Gastroesophageal sphincter (tissue), 4 donors: ENCODE measurements at regions not wholly inside any gene's neighbourhood (a gene's known extent, or its start where the extent isn't known, plus 50 kb on each side); places are given as distances from the start of the nearest gene placed in this dataset.
A peak's percentile ranks its signal among the peaks of the same experiment; 100 is the strongest.

ENCODE experiments used
- ATAC-seq: fragments of 150-250 bp; one replicate; pipeline ENCODE4 v1.9.1; 2016; ENCODE audit warnings: mild to moderate bottlenecking, moderate library complexity
- H3K27ac ChIP-seq, 4 donors: fragments of 200-600 bp; sonication (generic) in 3 of 4; 1 replicate in 3 of 4; 2 replicates in 1 of 4; pipeline ENCODE4 v1.5.1; 2016 to 2019
- H3K27me3 ChIP-seq: fragments of 200-600 bp; sonication (generic); one replicate; pipeline ENCODE4 v1.5.1; 2019
- H3K36me3 ChIP-seq, 2 donors: fragments of 200-600 bp; sonication (generic); one replicate each; pipeline ENCODE4 v1.5.1; 2019; ENCODE audit warnings: control low read depth in 1 of 2
- H3K4me1 ChIP-seq, 3 donors: fragments of 200-600 bp; sonication (generic); 1 replicate in 2 of 3; 2 replicates in 1 of 3; pipeline ENCODE4 v1.5.1; 2016 to 2019; ENCODE audit warnings: control low read depth in 2 of 3
- H3K4me3 ChIP-seq, 2 donors: fragments of 200-600 bp; sonication (generic); one replicate each; pipeline ENCODE4 v1.5.1; 2019; ENCODE audit warnings: mild to moderate bottlenecking in 1 of 2, moderate library complexity in 1 of 2
- H3K9me3 ChIP-seq, 3 donors: fragments of 200-600 bp; sonication (generic); one replicate each; pipeline ENCODE4 v1.5.1; 2017 to 2019; ENCODE audit warnings: control low read depth in 2 of 3
- EP300 ChIP-seq: sonication (generic); formaldehyde crosslinking; IDR thresholded peaks from one replicate; pipeline ENCODE4 v1.6.1; 2017; ENCODE audit warnings: antibody characterized with exemption, mild to moderate bottlenecking
- POLR2A ChIP-seq, 2 donors: fragments of 450-650 bp; IDR thresholded peaks; one replicate each; pipeline ENCODE4 v1.6.1; 2017; ENCODE audit warnings: antibody characterized with exemption in 2 of 2, mild to moderate bottlenecking in 2 of 2, moderate library complexity in 1 of 2
- POLR2AphosphoS5 ChIP-seq: sonication (generic); formaldehyde crosslinking; IDR thresholded peaks from one replicate; pipeline ENCODE4 v1.6.1; 2017; ENCODE audit warnings: antibody characterized with exemption
- WGBS, 2 donors: methylation state at CpG; one replicate each; pipeline ENCODE4 v1.1.5; 2018; ENCODE audit warnings: low coverage in 1 of 2; 5-methylcytosine and 5-hydroxymethylcytosine counted together
- small RNA-seq, 4 donors: library from RNA; depleted of rRNA; stranded (forward); fragments of <200 nt; gene quantifications; one replicate each; pipeline ENCODE3, GENCODE V24; 2016
- TF ChIP-seq, protein P1 (sequence below), 4 experiments: fragments of 200-600 bp in 2 of 4; fragments of 450-650 bp in 2 of 4; sonication (generic) in 1 of 4; IDR thresholded peaks; one replicate each; pipeline ENCODE4 v1.5.1; 2017 to 2019; ENCODE audit warnings: antibody characterized with exemption in 4 of 4, mild to moderate bottlenecking in 2 of 4, moderate library complexity in 2 of 4

- H3K27ac ChIP-seq, result no peak overlapping the region
- no peaks in the 10 kb centered on the region for H3K27me3 ChIP-seq
- no peaks in the 10 kb centered on the region for H3K4me1 ChIP-seq
- WGBS, 2 donors, result 63 to 89% methylated on average over 1 to 6 of the region's 8 CpGs
- no peak for TF ChIP-seq POLR2A (IDR thresholded peaks at IDR 0.05)
- TF ChIP-seq POLR2AphosphoS5, result no peak
- TF ChIP-seq, protein P1, sequence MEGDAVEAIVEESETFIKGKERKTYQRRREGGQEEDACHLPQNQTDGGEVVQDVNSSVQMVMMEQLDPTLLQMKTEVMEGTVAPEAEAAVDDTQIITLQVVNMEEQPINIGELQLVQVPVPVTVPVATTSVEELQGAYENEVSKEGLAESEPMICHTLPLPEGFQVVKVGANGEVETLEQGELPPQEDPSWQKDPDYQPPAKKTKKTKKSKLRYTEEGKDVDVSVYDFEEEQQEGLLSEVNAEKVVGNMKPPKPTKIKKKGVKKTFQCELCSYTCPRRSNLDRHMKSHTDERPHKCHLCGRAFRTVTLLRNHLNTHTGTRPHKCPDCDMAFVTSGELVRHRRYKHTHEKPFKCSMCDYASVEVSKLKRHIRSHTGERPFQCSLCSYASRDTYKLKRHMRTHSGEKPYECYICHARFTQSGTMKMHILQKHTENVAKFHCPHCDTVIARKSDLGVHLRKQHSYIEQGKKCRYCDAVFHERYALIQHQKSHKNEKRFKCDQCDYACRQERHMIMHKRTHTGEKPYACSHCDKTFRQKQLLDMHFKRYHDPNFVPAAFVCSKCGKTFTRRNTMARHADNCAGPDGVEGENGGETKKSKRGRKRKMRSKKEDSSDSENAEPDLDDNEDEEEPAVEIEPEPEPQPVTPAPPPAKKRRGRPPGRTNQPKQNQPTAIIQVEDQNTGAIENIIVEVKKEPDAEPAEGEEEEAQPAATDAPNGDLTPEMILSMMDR (IDR thresholded peaks at IDR 0.05), result no peak
- no peak for TF ChIP-seq EP300
- no peaks in the 10 kb centered on the region for H3K36me3 ChIP-seq
- no peak for ATAC-seq
- H3K4me3 ChIP-seq, result no peak overlapping the region
- H3K9me3 ChIP-seq, result no peaks in the 10 kb centered on the region
These were observed 121.5 kb upstream of the RAG2 start for GRCh38 chr11:36719358-36720107.

DNA sequence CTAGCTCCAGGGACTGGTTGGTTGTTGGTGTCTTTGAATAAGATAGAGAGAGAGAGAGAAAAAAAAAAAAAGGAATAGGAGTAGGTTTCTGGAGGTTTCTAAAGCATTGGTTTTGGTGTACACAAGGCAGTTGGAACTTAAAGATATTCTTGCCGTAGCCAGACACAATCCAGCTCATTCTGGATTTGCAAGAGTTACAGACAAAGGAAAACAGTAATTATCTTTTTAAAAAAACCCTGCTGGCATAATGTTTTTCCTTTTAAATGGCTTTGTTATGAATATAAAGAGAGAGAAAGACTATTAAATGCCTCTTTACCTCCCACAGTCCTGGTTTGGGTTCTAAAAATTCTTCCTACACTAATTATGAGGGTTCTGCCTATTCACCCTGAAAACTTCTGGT, 120.4 kb upstream of the RAG2 start:
- Histone ChIP-seq H3K27ac (no peak overlapping the region), H3K9me3 (no peaks in the 10 kb centered on the region), H3K4me1 (no peaks in the 10 kb centered on the region), H3K36me3 (no peaks in the 10 kb centered on the region), H3K4me3 (no peak overlapping the region), H3K27me3 (no peaks in the 10 kb centered on the region)
- TF ChIP-seq POLR2AphosphoS5 (no peak), POLR2A (IDR thresholded peaks at IDR 0.05) (no peak), EP300 (no peak)
- TF ChIP-seq, protein P1 (IDR thresholded peaks at IDR 0.05), result no peak
- no peak for ATAC-seq
- WGBS, 2 donors, result 44 to 67% methylated on average over 1 of the region's 1 CpG

- Histone ChIP-seq H3K4me1 (no peaks in the 10 kb centered on the region), H3K27me3 (no peaks in the 10 kb centered on the region), H3K36me3 (no peaks in the 10 kb centered on the region), H3K4me3 (no peak overlapping the region), H3K9me3 (no peaks in the 10 kb centered on the region), H3K27ac (no peak overlapping the region)
- peak; percentile 60 for ATAC-seq
- 68 to 76% methylated on average over 2 of the region's 2 CpGs for WGBS, 2 donors
- TF ChIP-seq POLR2A (IDR thresholded peaks at IDR 0.05) (no peak), EP300 (no peak), POLR2AphosphoS5 (no peak)
- TF ChIP-seq, protein P1 (IDR thresholded peaks at IDR 0.05), result no peak
These were observed 115.7 kb upstream of the RAG2 start for GRCh38 chr11:36713715-36714114.

DNA sequence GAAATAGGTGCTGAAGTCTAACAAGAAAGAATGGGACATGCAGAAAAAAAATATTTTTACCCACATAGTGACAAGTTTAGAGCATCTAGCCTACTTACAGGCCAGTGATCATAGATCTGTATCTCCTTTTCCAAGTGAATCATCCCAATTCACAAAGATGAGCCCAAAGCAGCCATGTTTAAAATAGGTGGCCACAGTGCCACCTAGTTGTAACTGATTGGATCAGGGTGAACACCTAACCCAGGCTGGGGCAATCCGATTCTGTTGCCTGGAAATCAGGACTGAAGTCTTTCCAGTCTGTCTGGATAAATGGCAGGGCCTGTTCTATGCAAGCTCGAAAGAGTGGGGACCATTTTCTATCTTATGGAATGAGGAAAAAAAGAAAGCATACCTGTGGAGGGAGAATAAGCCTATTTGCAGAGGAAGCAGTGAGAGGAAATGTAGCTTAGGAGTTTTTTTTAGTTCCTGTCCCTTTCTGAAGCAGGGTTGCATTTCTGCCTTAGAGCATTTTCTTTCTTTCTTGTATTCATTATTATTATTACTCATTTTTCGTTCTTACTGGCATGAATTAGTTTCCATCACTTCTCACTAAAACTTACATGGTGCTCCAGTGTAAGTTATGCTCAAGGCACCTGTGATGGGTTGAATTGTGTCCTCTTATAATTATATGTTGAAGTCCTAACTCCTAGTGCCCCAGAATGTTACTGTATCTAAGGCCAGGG, 113.2 kb upstream of the RAG2 start:
- WGBS, 2 donors, result 73 to 74% methylated on average over 2 of the region's 3 CpGs
- H3K27me3 ChIP-seq, result no peaks in the 10 kb centered on the region
- H3K4me1 ChIP-seq, result no peaks in the 10 kb centered on the region
- H3K36me3 ChIP-seq, result no peaks in the 10 kb centered on the region
- no peak overlapping the region for H3K27ac ChIP-seq
- no peak overlapping the region for H3K4me3 ChIP-seq
- TF ChIP-seq POLR2A (IDR thresholded peaks at IDR 0.05), result no peak
- no peaks in the 10 kb centered on the region for H3K9me3 ChIP-seq
- ATAC-seq, result no peak

Small RNA genes lying in the stretch of these regions (small RNA-seq; reads per million reads assigned to genes)
- 0 reads per million in 4 donors for gene RF00322
- 0 to 0.27 (median 0.06) reads per million in 4 donors for gene RNU6-99P
